HepG2 (cell line): ENCODE measurements at regions not wholly inside any gene's neighbourhood (a gene's known extent, or its start where the extent isn't known, plus 50 kb on each side); places are given as distances from the start of the nearest gene placed in this dataset.

Experiments
- FOXO1 ChIP-seq: sonication (generic); formaldehyde crosslinking; IDR thresholded peaks from 2 replicates; pipeline ENCODE4 v1.4.0; 2020; ENCODE audit warnings: missing genetic modification reagents
- GZF1 ChIP-seq: sonication (generic); formaldehyde crosslinking; IDR thresholded peaks from 2 replicates; pipeline ENCODE4 v1.5.1; 2020; ENCODE audit warnings: mild to moderate bottlenecking, missing genetic modification reagents
- KAT7 ChIP-seq: IDR thresholded peaks from 2 replicates; pipeline ENCODE4 v1.6.1; 2018; ENCODE audit warnings: borderline replicate concordance, missing compliant biosample characterization
- KLF11 ChIP-seq: IDR thresholded peaks from 2 replicates; pipeline ENCODE4 v1.6.1; 2016; ENCODE audit warnings: missing compliant biosample characterization
- KLF12 ChIP-seq: sonication (generic); formaldehyde crosslinking; IDR thresholded peaks from 2 replicates; pipeline ENCODE4 v1.4.0; 2020; ENCODE audit warnings: missing genetic modification reagents, borderline replicate concordance
- MBNL3 ChIP-seq: fragments of 250-450 bp; sonication (Bioruptor Pico); conservative IDR thresholded peaks from 2 replicates; pipeline ENCODE4 v1.8.0; 2022; ENCODE audit warnings: mild to moderate bottlenecking, inconsistent platforms
- MED1 ChIP-seq: sonication (generic); formaldehyde crosslinking; IDR thresholded peaks from 2 replicates; pipeline ENCODE4 v1.4.0; 2020; ENCODE audit warnings: missing genetic modification reagents
- NFAT5 ChIP-seq: sonication (generic); formaldehyde crosslinking; IDR thresholded peaks from 2 replicates; pipeline ENCODE4 v1.4.0; 2020; ENCODE audit warnings: missing genetic modification reagents
- PRDM4 ChIP-seq: sonication (generic); formaldehyde crosslinking; IDR thresholded peaks from 2 replicates; pipeline ENCODE4 v1.9.0; 2021; ENCODE audit warnings: missing genetic modification reagents, borderline replicate concordance
- SAP130 ChIP-seq: IDR thresholded peaks from 2 replicates; pipeline ENCODE4 v1.6.1; 2016; ENCODE audit warnings: low read depth
- ZNF33A ChIP-seq: sonication (generic); formaldehyde crosslinking; IDR thresholded peaks from 2 replicates; pipeline ENCODE4 v1.5.1; 2020; ENCODE audit warnings: missing genetic modification reagents, mild to moderate bottlenecking, moderate library complexity, borderline replicate concordance
- ZNF430 ChIP-seq: sonication (generic); formaldehyde crosslinking; IDR thresholded peaks from 2 replicates; pipeline ENCODE4 v1.9.0; 2021; ENCODE audit warnings: mild to moderate bottlenecking, missing genetic modification reagents
- ZNF646 ChIP-seq: sonication (generic); formaldehyde crosslinking; IDR thresholded peaks from 2 replicates; pipeline ENCODE4 v1.9.0; 2021; ENCODE audit warnings: mild to moderate bottlenecking, missing genetic modification reagents
- ZNF782 ChIP-seq: sonication (generic); formaldehyde crosslinking; IDR thresholded peaks from 2 replicates; pipeline ENCODE4 v1.4.0; 2020; ENCODE audit warnings: missing genetic modification reagents, mild to moderate bottlenecking, borderline replicate concordance
- ZSCAN30 ChIP-seq: sonication (generic); formaldehyde crosslinking; IDR thresholded peaks from 2 replicates; pipeline ENCODE4 v1.5.0; 2020; ENCODE audit warnings: mild to moderate bottlenecking, missing genetic modification reagents
- TF ChIP-seq, protein P1 (sequence below): IDR thresholded peaks from 2 replicates; pipeline ENCODE4 v1.6.1; 2016; ENCODE audit warnings: control low read depth

DNA sequence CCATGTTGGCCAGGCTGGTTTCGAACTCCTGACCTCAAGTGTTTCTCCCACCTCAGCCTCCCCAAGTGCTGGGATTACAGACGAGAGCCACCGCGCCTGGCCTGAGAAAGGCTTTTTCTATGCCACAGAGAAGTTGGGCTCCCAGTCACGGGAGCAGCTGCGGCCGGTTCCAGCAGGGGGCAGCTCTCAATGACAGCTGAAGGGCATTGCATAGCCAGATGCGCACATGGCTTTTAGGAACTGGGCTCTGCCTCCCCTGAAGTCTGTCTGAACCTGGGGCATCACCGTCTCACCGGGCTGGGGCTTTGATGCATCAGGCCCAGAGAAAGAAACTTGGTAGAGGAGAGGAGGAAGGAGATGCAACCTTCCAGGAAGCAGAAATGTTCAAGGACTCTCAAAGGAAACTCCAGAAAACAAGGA lies 84.2 kb upstream of the LAPTM4A start (continued):
- no peak; the same call in 1 of the 2 replicates for TF ChIP-seq ZNF646 (CRISPR knock-in tag)
- no peak for TF ChIP-seq KLF11 (CRISPR knock-in tag)
- no peak for TF ChIP-seq MBNL3 (CRISPR knock-in tag)
- no peak for TF ChIP-seq PRDM4 (CRISPR knock-in tag)
- no peak for TF ChIP-seq KAT7 (CRISPR knock-in tag)
- peak; percentile 46; the same call in 1 of the 2 replicates for TF ChIP-seq FOXO1
- TF ChIP-seq SAP130 (CRISPR knock-in tag), result peak; percentile 81
- TF ChIP-seq ZNF782 (CRISPR knock-in tag), result no peak
- TF ChIP-seq NFAT5 (CRISPR knock-in tag), result no peak
- no peak for TF ChIP-seq KLF12 (CRISPR knock-in tag)
- no peak for TF ChIP-seq GZF1 (CRISPR knock-in tag)
- no peak for TF ChIP-seq ZSCAN30 (CRISPR knock-in tag)
- TF ChIP-seq ZNF33A (CRISPR knock-in tag), result no peak
- TF ChIP-seq, protein P1, sequence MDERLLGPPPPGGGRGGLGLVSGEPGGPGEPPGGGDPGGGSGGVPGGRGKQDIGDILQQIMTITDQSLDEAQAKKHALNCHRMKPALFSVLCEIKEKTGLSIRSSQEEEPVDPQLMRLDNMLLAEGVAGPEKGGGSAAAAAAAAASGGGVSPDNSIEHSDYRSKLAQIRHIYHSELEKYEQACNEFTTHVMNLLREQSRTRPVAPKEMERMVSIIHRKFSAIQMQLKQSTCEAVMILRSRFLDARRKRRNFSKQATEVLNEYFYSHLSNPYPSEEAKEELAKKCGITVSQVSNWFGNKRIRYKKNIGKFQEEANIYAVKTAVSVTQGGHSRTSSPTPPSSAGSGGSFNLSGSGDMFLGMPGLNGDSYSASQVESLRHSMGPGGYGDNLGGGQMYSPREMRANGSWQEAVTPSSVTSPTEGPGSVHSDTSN (CRISPR knock-in tag), result no peak
- TF ChIP-seq MED1 (CRISPR knock-in tag), result peak; percentile 71
- no peak for TF ChIP-seq ZNF430 (CRISPR knock-in tag)
